ENCODE measurements at regions not wholly inside any gene's neighbourhood (a gene's known extent, or its start where the extent isn't known, plus 50 kb on each side); places are given as distances from the start of the nearest gene placed in this dataset.

GRCh38 chr9:105046907-105047741 lies 119.2 kb upstream of the ABCA1 start:
- DNase-seq (ENCODE audit: low spot score): no peak
- TF ChIP-seq CTCF (IDR thresholded peaks at IDR 0.05; ENCODE audit: extremely low read depth, insufficient read depth, missing control alignments): no peak
- in situ Hi-C loops (cut with MboI; ENCODE audit: low pct_unique_long_range_greater_than_20kb, low sequenced_read_pairs, unreplicated experiment): no loop called here

GRCh38 chr9:105047742-105048041 lies 119.7 kb upstream of the ABCA1 start:
- no peak for TF ChIP-seq CTCF (IDR thresholded peaks at IDR 0.05; ENCODE audit: extremely low read depth, insufficient read depth, missing control alignments)
- DNase-seq (ENCODE audit: low spot score): no peak
- in situ Hi-C loops (cut with MboI; ENCODE audit: low pct_unique_long_range_greater_than_20kb, low sequenced_read_pairs, unreplicated experiment): no loop called here

- no peak for DNase-seq (ENCODE audit: low spot score)
- TF ChIP-seq CTCF (IDR thresholded peaks at IDR 0.05; ENCODE audit: extremely low read depth, insufficient read depth, missing control alignments): no peak
- in situ Hi-C loops (cut with MboI; ENCODE audit: low pct_unique_long_range_greater_than_20kb, low sequenced_read_pairs, unreplicated experiment): no loop called here
Observed at GRCh38 chr9:105048331-105048730, 120.4 kb upstream of the ABCA1 start.

GRCh38 chr9:105050296-105050695 lies 122.3 kb upstream of the ABCA1 start:
- no peak for TF ChIP-seq CTCF (IDR thresholded peaks at IDR 0.05; ENCODE audit: extremely low read depth, insufficient read depth, missing control alignments)
- in situ Hi-C loops (cut with MboI; ENCODE audit: low pct_unique_long_range_greater_than_20kb, low sequenced_read_pairs, unreplicated experiment): no loop called here
- no peak for DNase-seq (ENCODE audit: low spot score)

- no peak for TF ChIP-seq CTCF (IDR thresholded peaks at IDR 0.05; ENCODE audit: extremely low read depth, insufficient read depth, missing control alignments)
- in situ Hi-C loops (cut with MboI; ENCODE audit: low pct_unique_long_range_greater_than_20kb, low sequenced_read_pairs, unreplicated experiment): no loop called here
- no peak for DNase-seq (ENCODE audit: low spot score)
Observed at GRCh38 chr9:105051897-105052296, 123.9 kb upstream of the ABCA1 start.

- no peak for TF ChIP-seq CTCF (IDR thresholded peaks at IDR 0.05; ENCODE audit: extremely low read depth, insufficient read depth, missing control alignments)
- in situ Hi-C loops (cut with MboI; ENCODE audit: low pct_unique_long_range_greater_than_20kb, low sequenced_read_pairs, unreplicated experiment): no loop called here
- DNase-seq (ENCODE audit: low spot score): no peak
Observed at GRCh38 chr9:105052346-105052745, 124.4 kb upstream of the ABCA1 start.
